22Rv1 (cell line): ENCODE measurements at regions not wholly inside any gene's neighbourhood (a gene's known extent, or its start where the extent isn't known, plus 50 kb on each side); places are given as distances from the start of the nearest gene placed in this dataset.
"Not testable (repeated sequence)": the region's sequence is repeated elsewhere in the genome, so short reads cannot be mapped to it uniquely, and the experiment has no call there.

Experiments used
- H3K27ac ChIP-seq: fragments of 450-650 bp; 2 replicates; pipeline ENCODE4 v1.5.1; 2017

DNA sequence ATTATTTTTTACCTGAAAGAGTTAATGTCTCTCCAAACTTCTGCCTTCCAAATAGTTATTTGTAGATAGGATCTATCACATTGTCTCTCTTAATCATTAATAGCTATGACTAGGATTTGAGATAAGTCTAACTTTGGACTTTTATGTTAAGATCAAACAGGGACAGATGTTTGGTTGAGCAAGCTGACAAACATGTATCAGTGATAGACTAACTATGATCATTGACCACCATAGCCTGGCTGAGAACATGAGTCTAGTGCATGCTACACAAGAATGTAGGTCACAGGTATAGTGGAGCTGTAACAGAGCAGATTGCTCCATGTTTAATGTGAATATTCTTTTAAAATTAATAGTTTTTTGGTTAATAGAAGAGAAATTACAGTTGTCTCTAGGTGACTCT is 52.0 kb downstream of the SYT15B start:
- not testable (repeated sequence) for H3K27ac ChIP-seq

DNA sequence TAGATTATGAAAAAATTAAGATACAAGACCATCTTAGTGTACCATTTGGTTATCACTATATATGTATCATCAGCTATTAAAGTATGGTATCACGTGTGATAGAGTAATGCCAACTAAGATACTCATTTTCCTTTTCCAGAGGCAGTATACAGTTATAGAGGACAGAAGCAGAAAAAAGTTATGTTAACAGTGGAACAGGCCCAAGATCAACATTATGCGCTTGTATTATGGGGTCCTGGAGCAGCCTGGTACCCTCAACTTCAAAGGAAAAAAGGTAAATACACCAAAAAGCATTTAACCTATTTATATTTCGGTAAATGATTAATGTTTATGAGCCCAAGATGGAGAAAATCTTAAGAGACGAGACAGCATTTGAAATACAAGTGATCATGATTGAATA is 52.9 kb downstream of the SYT15B start:
- H3K27ac ChIP-seq: not testable (repeated sequence)

DNA sequence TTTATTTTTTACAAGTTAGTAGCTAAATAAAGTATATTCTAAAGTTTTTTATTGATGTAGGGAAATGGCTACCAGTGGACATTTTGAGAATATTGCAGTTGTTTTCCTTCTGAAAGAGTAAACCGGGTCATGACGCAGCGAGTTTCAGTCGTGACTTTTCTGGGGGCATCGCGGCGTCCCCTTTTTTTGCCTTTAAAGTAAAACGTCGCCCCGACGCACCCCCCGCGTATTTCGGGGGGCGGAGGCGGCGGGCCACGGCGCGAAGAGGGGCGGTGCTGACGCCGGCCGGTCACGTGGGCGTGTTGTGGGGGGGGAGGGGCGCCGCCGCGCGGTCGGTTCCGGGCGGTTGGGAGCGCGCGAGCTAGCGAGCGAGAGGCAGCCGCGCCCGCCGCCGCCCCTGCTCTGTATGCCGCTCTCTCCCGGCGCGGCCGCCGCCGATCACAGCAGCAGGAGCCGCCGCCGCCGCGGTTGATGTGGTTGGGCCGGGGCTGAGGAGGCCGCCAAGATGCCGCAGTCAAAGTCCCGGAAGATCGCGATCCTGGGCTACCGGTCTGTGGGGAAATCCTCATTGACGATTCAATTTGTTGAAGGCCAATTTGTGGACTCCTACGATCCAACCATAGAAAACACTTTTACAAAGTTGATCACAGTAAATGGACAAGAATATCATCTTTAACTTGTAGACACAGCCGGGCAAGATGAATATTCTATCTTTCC is 57.5 kb downstream of the SYT15B start:
- peak overlapping the region; percentile 52 for H3K27ac ChIP-seq

DNA sequence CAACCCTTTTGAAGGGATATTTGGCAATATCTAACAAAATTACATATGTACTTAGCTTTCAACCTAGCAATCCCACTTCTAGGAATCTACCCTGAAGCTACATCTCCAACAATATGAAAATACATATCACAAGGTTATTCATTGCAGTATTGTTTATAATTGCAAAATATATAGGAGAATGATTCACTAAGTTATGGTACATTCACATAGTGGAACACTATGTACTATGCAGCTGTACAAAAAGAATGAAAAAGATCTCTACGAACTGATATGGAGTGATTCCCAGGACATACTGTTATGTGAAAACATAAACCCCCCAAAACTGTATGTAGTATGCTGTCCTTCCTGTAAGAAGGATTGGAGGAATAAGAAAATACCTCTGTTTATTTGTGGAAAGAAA is 62.1 kb downstream of the SYT15B start:
- H3K27ac ChIP-seq: not testable (repeated sequence)

DNA sequence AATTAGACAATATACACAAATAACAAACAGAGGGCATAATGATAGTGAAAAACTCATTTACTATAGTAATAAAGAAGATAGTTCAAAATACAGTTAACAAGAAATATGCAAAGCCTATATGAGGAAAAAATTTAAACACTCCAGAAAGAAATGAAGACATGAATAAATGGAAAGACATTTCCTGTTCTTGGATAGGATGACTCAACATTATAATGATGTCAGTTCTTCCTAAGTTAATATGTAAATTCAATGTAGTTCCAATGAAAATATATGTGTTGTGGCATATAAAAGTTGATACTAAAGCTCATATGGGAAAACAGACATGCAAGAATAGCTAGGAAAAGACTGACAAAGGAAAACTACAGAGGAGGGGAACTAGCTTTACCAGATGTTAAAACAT is 63.5 kb downstream of the SYT15B start:
- H3K27ac ChIP-seq: not testable (repeated sequence)

DNA sequence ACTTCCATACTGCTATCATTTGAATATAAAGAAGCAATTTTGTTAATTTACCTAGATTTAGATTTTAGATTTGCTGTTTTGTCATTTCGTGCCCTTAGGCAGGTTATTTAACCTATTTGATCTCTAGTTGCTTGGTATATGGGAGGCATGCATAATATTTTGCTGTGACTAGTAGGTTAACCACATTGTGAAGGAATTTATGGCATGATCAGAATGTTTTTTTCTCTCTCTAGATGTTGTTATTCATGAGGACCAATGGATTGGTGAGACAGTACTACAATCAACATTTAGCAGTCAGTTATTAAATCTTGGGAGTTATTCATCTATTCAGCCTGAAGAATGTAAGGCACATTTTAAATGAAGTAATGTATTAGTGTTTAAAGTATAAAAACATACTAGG is 67.2 kb downstream of the SYT15B start:
- not testable (repeated sequence) for H3K27ac ChIP-seq

DNA sequence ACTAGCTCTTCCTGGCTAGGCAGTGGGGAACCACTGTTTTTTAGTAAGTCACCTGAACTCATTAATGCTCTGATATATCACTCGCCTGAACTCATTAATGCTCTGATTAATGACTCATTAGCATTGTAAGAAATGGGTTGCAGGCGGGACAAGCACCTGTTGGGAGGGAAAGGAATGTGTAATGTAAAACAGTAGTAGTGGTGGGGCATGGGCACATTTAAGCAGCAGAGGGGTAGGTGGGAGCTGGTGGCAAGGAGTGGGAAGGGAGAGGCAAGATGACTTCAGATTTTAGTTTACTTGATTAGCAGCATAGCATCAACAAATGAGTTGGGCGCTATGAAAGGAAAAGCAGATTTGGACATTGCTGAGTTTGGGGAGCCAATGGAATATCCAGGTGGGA is 68.2 kb downstream of the SYT15B start:
- not testable (repeated sequence) for H3K27ac ChIP-seq

DNA sequence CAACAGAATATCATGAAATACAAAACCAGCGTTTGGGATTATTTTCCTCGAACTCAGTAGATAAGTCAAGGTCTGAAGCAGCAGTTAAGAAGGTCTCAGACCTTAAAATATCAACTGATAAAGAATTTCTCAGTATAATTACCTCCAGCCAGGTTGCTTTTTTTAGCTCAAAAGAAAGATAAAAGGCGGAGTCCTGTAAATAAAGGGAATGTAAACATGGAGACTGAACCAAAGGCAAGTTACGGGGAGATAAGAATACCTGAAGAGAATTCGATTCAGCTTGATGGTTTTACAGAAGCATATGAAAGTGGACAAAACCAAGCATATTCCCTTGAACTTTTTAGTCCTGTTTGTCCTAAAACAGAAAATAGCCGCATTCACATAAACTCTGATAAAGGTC is 73.1 kb downstream of the SYT15B start:
- not testable (repeated sequence) for H3K27ac ChIP-seq

DNA sequence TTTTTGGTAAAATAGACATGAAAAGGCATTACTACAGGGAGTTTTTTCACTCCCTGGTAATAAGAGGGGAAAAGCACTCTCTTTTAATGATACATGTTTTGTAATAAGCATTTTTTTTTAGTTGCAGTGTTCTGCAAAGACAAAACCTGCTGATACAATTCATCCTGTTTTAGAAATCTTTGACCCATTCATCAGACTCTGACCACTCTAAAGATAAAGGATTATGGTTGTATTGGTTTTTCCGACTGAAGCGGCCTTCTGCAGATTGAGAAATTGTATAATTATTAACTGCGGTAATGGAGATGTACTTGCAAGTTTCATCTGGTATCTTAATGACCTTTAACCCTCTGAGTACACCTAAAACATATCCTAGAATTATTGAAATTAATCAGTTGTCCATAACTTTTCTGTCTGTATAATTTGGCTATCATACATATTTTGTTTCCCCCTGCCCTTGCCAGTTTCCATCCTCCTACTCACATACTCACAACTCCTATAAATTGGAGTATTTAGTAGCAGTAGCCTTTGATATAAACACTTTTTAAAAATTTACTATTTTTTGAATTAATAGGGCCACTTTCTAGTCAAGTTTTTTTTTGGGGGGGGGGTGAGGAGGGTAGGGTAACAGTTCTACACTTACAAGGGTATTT is 79.4 kb downstream of the SYT15B start:
- H3K27ac ChIP-seq: not testable (repeated sequence)

DNA sequence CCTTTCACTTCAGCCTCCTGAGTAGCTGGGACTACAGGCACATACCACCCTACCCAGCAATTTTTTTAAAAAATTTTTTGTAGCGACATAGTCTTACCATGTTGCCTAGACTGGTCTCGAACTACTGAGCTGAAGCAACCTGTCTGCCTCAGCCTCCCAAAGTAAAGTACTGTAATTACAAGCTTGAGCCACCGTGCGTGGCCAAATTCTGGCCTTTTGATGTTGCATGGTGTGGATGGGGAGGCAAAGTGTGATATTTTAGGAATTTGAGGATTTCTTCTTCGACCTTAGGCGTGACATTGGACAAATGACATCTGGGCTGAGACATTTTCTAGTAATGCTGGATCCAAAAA is 81.8 kb downstream of the SYT15B start:
- not testable (repeated sequence) for H3K27ac ChIP-seq

DNA sequence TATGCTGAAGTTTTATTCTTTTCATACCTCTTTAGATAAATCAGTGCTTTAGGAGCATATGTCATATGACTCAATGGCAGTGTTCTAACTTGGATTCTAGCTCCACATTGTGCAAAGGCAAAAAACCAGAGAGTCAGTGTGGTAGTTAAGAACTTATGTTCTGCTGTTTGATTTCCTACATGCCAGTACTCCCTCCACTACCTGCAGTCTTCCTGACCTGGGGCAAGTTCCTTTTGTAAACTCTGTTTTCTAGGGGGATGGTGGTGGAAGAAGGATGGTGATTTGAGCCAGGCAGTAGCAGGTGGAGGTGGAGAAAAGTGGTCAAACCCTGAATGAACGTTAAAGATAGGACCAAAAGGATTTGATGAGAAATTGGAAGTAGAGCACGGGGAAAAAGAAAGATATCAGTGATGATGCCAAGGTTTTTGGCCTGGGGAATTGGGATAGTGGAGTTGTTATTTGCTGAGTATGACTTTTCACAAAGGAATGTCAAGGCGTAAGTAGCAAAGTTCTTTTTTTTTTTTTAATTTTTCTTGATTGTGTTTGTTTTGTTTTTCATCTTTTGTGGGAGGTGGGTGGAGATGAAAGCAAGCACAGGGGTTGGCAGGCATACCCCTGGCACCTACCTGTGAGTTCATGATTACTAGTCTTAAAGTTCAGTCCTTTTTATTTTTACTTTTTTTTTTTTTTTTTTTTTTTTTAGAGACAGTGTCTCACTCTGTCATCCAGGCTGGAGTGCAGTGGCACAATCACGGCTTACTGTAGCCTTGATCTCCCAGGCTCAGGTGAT is 82.3 kb downstream of the SYT15B start:
- H3K27ac ChIP-seq: not testable (repeated sequence)

DNA sequence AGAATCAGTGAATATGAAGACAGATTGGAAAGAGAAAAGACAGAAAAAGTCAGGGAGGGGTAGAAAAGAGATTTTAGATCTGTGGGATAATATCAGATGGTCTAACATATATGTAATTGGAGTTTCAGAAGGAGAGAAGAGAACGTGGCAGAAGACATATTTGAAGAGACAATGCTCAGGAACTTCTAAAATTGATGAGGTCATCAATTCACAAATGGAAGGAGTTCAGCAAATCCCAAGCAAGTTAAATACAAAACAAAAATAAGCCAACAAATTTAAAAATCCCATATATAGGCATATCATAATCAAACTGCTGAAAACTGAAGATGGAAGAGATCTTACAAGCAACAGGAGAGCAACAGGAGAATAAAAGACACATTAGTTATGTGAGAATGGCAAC is 87.3 kb downstream of the SYT15B start:
- not testable (repeated sequence) for H3K27ac ChIP-seq

DNA sequence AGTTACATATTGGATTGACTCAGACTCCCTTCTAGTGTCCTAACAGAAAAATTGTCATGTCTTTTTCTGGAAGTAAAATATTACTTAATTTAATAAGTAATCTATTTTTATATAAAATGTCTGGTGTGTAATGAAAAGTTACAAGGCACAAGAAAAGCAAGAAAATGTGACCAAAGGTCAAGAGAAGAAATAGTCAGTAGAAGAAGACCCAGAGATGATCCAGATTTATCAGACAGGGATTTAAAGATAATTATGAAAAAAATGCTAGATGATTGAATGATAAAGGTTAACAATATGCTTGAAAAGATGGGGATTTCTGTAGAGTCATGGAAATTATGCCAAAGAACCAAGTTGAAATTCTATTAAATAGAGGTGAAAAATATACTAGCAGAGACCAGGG is 87.8 kb downstream of the SYT15B start:
- H3K27ac ChIP-seq: not testable (repeated sequence)

DNA sequence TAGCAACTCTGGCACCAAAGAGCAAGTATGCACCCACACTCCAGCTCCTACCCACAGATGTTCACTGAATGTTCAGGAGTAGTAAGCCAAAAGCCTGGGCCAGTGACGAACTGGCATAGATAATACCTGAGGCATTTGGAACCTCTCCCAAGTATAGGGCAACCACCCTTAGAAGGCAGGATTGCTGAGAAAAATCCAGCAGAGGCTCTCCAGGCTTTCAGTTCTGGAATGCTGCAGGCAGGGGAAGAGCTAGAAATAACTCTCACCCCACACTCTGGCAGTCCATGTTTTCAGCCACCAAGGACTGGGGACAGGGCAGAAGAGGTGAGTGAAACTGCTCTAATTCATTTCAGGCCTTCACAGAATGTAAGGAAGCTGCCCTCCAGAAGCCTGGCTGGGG is 90.3 kb downstream of the SYT15B start:
- H3K27ac ChIP-seq: not testable (repeated sequence)

DNA sequence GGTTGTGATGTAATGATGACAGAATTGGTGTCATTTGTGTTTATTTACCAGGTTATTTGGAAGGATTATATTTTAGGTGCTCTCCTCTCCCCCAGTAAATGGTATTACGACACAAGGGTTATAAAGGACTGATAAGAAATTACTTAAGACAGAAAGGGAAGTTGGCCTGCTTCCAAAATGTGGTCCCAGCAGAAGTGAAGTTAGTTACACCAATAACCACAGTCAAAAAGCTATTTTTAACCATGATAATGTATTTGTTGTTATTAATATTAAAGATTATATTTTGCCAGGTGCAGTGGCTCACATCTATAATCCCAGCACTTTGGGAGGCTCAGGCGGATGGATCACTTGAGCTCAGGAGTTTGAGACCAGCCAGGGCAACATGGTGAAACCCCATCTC is 92.5 kb downstream of the SYT15B start:
- H3K27ac ChIP-seq: not testable (repeated sequence)

DNA sequence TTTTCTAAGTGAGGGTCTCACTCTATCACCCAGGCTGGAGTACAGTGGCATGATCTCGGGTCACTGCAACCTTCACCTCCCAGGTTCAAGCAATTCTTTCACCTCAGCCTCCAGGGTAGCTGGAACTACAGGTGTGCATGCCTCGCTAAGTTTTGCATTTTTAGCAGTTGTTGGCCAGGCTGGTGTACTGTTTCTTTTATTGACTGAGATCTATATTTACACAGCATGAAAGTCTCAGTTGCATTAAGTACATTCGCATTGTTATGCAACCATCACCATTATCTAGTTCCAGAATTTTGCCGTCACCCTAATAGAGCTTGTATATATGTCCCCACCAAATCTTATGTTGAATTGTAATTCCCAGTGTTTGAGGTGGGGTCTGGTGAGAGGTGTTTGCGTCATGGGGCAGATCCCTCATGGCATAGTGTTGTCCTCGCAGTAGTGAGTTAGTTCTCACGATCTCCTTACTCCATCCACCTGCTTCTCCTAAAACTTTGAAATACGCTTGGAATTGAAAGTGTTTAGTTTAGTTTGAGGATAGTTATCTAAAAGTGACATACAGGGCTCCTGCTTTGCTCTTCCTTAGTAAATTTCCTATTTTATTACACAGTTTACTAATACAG is 101.3 kb downstream of the SYT15B start:
- H3K27ac ChIP-seq: not testable (repeated sequence)

DNA sequence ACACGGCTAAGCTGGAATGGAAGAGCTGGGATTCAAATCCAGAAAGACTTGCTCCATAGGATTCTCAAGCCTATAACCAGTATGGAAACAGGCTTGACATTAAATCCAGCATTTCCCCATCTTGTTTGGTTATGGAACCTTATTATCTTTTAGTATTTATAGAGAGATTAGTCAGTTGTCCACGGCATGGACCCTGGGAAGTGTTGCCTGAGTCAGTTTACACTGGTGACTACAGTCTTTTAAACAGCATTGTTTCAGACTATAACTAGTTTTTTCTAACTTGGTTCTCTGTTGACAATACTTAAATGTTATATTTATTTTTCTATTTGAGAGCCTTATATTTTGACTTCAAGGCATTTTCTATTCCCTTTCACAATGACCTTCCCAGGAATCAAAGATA is 106.7 kb downstream of the SYT15B start:
- not testable (repeated sequence) for H3K27ac ChIP-seq

DNA sequence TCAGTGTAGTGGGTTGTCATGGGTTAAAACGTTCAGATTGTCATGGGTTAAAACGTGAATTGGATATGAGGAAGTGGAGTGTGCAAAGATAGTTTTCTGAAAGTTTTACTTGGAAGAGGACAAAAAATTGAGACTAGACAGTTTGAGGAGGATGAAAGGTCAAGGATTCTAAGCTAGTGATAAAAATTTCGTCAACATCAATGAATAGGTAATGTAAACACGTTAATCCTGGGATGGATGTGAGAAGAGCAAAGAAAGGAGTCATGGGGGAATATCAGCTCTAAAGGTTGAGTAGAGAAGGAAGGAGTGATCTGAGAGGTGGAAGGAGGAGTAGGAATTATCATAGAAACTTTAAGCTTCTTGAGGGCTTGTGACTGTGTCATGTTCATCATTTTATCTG is 109.2 kb downstream of the SYT15B start:
- H3K27ac ChIP-seq: not testable (repeated sequence)

DNA sequence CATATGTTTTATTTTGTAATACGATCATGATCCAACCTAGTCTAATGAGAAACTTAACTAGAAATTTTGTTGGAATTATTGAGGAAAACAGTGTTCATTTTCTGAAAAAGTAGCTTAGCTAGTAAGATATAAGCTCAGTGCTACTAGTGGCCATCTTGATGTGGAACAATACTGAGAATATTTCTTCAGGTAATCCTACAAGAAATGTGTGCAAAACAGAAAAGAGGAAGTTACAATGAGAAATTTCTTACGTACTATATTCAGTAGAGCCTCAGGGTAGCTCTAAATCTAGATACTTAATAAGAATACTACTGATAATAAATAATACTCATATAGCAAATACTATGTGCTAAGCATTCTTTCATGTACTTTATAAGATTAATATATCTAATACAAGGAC is 114.8 kb downstream of the SYT15B start:
- not testable (repeated sequence) for H3K27ac ChIP-seq

DNA sequence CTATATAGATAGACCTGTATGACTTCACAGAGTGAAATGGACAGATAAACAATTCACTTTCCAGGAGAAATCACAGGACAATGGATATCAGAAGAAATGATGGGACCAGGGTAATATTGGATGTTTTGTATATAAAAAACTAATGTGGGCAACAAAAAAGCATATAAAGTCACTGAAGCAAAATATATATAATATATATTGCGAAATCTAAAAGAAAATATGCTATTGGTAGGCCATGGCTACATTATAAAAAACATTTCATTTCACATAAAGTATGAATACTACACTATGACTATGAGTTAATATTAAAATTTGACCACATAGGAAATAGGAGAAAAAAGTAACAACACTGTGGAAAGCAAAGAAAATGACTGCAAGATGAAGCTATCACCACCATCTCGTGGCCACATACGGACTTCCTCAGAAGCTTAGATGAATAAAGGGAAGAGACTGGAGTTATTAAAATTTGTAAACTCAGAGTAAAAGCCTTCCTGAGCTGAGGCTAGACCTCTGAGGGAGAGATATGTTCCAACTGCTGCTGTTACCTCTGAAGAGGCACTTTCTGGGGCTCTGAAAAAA is 115.8 kb downstream of the SYT15B start:
- not testable (repeated sequence) for H3K27ac ChIP-seq
